Ishikawa (cell line): ENCODE measurements at regions not wholly inside any gene's neighbourhood (a gene's known extent, or its start where the extent isn't known, plus 50 kb on each side); places are given as distances from the start of the nearest gene placed in this dataset.

Source experiments
- CEBPB ChIP-seq: IDR thresholded peaks from 2 replicates; pipeline ENCODE4 v1.6.1; 2012
- CREB1 ChIP-seq: IDR thresholded peaks from 2 replicates; pipeline ENCODE4 v1.6.1; 2012; ENCODE audit warnings: low read depth
- EGR1 ChIP-seq: IDR thresholded peaks from 2 replicates; pipeline ENCODE4 v1.6.1; 2012
- EP300 ChIP-seq: IDR thresholded peaks from 2 replicates; pipeline ENCODE4 v1.6.1; 2012; ENCODE audit warnings: borderline replicate concordance
- FOXM1 ChIP-seq: IDR thresholded peaks from 2 replicates; pipeline ENCODE4 v1.6.1; 2012; ENCODE audit warnings: low read depth, borderline replicate concordance
- NFIC ChIP-seq: IDR thresholded peaks from 2 replicates; pipeline ENCODE4 v1.6.1; 2012
- RAD21 ChIP-seq: IDR thresholded peaks from 2 replicates; pipeline ENCODE4 v1.6.1; 2012; ENCODE audit warnings: low read depth
- TAF1 ChIP-seq: IDR thresholded peaks from 2 replicates; pipeline ENCODE4 v1.6.1; 2012; ENCODE audit warnings: low read depth, mild to moderate bottlenecking
- TCF12 ChIP-seq: IDR thresholded peaks from 2 replicates; pipeline ENCODE4 v1.6.1; 2012; ENCODE audit warnings: low read depth
- TEAD4 ChIP-seq: IDR thresholded peaks from 2 replicates; pipeline ENCODE4 v1.6.1; 2012
- YY1 ChIP-seq: IDR thresholded peaks from 2 replicates; pipeline ENCODE4 v1.6.1; 2012; ENCODE audit warnings: low read depth
- ZBTB7A ChIP-seq: IDR thresholded peaks from 2 replicates; pipeline ENCODE4 v1.6.1; 2012; ENCODE audit warnings: low read depth
- TF ChIP-seq, protein P1 (sequence below): IDR thresholded peaks from 2 replicates; pipeline ENCODE4 v1.6.1; 2012
- TF ChIP-seq, protein P2 (sequence below): IDR thresholded peaks from 2 replicates; pipeline ENCODE4 v1.6.1; 2012; ENCODE audit warnings: low read depth, mild to moderate bottlenecking
- TF ChIP-seq, protein P3 (sequence below): IDR thresholded peaks from 2 replicates; pipeline ENCODE4 v1.6.1; 2012

DNA sequence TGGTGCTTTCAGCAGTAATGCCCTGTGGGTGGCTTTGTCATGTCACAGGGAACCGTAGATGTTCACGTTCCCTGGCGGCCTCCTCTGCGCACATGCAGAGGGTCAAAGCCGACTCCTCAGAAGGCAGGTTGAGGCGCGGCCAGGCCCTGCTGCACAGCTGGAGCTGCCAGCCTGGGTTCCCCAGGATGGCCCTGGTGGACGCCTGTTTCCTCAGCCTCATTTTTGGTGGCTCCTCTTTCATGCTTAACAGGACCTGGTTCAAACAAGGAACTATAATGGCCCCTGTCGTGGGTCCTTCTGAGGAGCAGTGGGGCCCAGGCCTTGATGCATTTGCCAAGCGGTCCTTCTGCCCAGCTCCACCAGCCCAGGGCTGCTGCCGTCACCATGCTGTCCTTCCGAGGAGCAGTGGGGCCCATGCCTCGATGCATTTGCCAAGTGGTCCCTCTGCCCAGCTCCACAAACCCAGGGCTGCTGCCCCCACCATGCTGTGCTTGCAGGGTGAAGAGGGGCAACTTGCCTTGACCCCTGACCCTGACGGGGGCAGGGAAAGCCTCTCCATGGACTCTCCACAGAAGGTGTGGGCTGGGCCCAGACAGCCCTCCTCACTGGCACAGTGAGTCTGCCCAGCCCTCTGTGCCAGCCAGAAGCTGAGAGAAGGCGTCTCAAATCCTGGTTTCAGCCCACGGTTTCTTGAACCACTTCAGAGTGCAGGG, 338.2 kb downstream of the TCERG1L start:
- TF ChIP-seq EGR1, result no peak
- TF ChIP-seq, protein P1, sequence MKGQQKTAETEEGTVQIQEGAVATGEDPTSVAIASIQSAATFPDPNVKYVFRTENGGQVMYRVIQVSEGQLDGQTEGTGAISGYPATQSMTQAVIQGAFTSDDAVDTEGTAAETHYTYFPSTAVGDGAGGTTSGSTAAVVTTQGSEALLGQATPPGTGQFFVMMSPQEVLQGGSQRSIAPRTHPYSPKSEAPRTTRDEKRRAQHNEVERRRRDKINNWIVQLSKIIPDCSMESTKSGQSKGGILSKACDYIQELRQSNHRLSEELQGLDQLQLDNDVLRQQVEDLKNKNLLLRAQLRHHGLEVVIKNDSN, result no peak
- TF ChIP-seq NFIC, result no peak
- TF ChIP-seq YY1, result no peak
- no peak for TF ChIP-seq CEBPB
- TF ChIP-seq, protein P2, sequence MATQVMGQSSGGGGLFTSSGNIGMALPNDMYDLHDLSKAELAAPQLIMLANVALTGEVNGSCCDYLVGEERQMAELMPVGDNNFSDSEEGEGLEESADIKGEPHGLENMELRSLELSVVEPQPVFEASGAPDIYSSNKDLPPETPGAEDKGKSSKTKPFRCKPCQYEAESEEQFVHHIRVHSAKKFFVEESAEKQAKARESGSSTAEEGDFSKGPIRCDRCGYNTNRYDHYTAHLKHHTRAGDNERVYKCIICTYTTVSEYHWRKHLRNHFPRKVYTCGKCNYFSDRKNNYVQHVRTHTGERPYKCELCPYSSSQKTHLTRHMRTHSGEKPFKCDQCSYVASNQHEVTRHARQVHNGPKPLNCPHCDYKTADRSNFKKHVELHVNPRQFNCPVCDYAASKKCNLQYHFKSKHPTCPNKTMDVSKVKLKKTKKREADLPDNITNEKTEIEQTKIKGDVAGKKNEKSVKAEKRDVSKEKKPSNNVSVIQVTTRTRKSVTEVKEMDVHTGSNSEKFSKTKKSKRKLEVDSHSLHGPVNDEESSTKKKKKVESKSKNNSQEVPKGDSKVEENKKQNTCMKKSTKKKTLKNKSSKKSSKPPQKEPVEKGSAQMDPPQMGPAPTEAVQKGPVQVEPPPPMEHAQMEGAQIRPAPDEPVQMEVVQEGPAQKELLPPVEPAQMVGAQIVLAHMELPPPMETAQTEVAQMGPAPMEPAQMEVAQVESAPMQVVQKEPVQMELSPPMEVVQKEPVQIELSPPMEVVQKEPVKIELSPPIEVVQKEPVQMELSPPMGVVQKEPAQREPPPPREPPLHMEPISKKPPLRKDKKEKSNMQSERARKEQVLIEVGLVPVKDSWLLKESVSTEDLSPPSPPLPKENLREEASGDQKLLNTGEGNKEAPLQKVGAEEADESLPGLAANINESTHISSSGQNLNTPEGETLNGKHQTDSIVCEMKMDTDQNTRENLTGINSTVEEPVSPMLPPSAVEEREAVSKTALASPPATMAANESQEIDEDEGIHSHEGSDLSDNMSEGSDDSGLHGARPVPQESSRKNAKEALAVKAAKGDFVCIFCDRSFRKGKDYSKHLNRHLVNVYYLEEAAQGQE, result no peak

DNA sequence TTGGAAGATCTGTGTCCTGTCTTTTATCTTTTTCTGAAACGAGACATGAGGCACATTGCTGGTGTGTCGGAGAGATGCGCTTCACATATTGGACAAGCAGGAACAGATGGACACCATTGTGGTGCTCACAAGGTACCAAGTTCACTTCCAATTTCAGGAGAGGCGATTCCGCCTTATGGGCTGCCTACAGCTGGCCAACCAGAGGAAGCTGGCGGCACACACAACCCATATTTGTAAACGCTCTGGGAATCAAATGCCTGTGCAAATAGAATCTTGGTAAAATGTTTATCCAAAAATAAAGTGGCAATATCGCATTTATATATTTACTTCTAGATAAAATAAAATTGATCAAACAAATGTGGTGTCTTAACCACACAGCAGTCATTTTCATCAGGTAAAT, 337.4 kb downstream of the TCERG1L start:
- TF ChIP-seq, protein P3, sequence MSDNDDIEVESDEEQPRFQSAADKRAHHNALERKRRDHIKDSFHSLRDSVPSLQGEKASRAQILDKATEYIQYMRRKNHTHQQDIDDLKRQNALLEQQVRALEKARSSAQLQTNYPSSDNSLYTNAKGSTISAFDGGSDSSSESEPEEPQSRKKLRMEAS, result no peak
- TF ChIP-seq ZBTB7A (no peak), TAF1 (no peak), YY1 (no peak), EGR1 (no peak), EP300 (no peak), TCF12 (no peak)

DNA sequence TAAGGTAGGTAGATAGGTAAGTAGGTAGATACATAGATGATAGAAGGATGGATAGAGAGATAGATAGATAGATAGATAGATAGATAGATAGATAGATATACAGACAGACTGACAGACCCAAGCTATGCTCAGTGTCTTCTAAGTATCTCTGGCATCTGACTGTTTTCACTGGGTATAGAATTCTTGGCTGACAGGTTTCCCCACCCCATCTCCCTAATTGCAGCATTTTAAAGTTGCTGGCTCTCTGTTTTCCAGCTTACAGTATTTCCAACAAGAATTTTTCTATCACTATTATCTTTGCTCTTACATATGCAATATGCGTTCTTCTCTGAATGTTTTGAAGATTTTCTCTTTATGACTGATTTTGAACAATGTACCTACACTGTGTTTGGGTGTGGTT, 328.7 kb downstream of the TCERG1L start:
- TF ChIP-seq EP300, result no peak
- no peak for TF ChIP-seq FOXM1
- TF ChIP-seq, protein P1, result no peak
- TF ChIP-seq, protein P2, result no peak
- TF ChIP-seq, protein P3, result no peak
- TF ChIP-seq NFIC, result no peak
- TF ChIP-seq TAF1, result no peak
- no peak for TF ChIP-seq RAD21
- no peak for TF ChIP-seq CREB1
- no peak for TF ChIP-seq ZBTB7A
- TF ChIP-seq CEBPB, result no peak
- TF ChIP-seq YY1, result no peak

DNA sequence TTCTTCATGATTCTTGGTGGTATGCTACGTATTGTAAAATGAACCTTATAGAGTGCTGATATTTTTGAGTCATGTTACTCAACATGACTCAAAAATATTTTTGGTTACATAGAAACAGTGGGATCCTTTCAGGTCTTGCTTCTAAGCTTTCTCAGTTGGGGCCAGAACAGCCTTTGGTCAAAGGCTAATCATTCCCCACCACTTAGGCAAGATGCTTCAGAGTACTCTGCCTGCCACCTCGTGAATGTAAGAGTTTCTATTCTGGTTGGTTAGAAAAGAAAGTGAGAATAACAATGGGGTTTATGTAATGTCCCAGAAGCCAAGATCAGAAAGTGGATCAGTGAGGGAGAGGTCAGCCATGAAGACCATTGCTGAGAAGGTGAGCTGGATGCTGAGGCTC, 327.8 kb downstream of the TCERG1L start:
- TF ChIP-seq CEBPB, result no peak
- no peak for TF ChIP-seq TCF12
- TF ChIP-seq NFIC, result no peak
- TF ChIP-seq, protein P1, result no peak
- no peak for TF ChIP-seq FOXM1
- TF ChIP-seq ZBTB7A, result no peak
- TF ChIP-seq CREB1, result no peak
- TF ChIP-seq TAF1, result no peak
- TF ChIP-seq TEAD4, result no peak
- TF ChIP-seq EGR1, result no peak
- TF ChIP-seq RAD21, result no peak
- TF ChIP-seq, protein P2, result no peak
- TF ChIP-seq, protein P3, result no peak
- no peak for TF ChIP-seq YY1
